Naive B cell (primary cell): ENCODE measurements at regions not wholly inside any gene's neighbourhood (a gene's known extent, or its start where the extent isn't known, plus 50 kb on each side); places are given as distances from the start of the nearest gene placed in this dataset.
"Not testable (repeated sequence)": the region's sequence is repeated elsewhere in the genome, so short reads cannot be mapped to it uniquely, and the experiment has no call there.

Experiments used
- ATAC-seq, 2 donors: fragments of 150-1000 bp; cut with Tn5 transposase; 2 replicates each; pipeline ENCODE4 v1.10.0; 2021; ENCODE audit warnings: low read depth in 2 of 2, mild to moderate bottlenecking in 2 of 2, moderate library complexity in 2 of 2
- DNase-seq: peaks from one replicate; pipeline ENCODE4 v3.0.0; 2022
- H3K27ac Mint-ChIP-seq, 6 donors: one replicate each; pipeline ENCODE4 v1.8.0; 2020 to 2022; ENCODE audit warnings: mild to moderate bottlenecking in 6 of 6, mixed read lengths in 6 of 6, moderate library complexity in 5 of 6, inconsistent platforms in 2 of 6
- H3K27me3 Mint-ChIP-seq, 3 donors: one replicate each; pipeline ENCODE4 v1.8.0; 2021 to 2022; ENCODE audit warnings: mixed read lengths in 3 of 3, mild to moderate bottlenecking in 1 of 3
- H3K36me3 Mint-ChIP-seq, 2 donors: one replicate each; pipeline ENCODE4 v1.8.0; 2020 to 2022; ENCODE audit warnings: mixed read lengths in 2 of 2, inconsistent platforms in 1 of 2, mild to moderate bottlenecking in 1 of 2
- H3K4me1 Mint-ChIP-seq, 3 donors: one replicate each; pipeline ENCODE4 v1.8.0; 2020 to 2022; ENCODE audit warnings: mixed read lengths in 3 of 3, inconsistent platforms in 1 of 3, mild to moderate bottlenecking in 1 of 3, moderate library complexity in 1 of 3
- H3K4me3 Mint-ChIP-seq, 8 donors: one replicate each; pipeline ENCODE4 v1.8.0; 2020 to 2022; ENCODE audit warnings: mild to moderate bottlenecking in 8 of 8, mixed read lengths in 8 of 8, moderate library complexity in 8 of 8, inconsistent platforms in 2 of 8
- H3K9me3 Mint-ChIP-seq, 7 donors: one replicate each; pipeline ENCODE4 v1.8.0; 2020 to 2022; ENCODE audit warnings: mixed read lengths in 7 of 7, mild to moderate bottlenecking in 5 of 7, inconsistent platforms in 2 of 7, moderate library complexity in 1 of 7

DNA sequence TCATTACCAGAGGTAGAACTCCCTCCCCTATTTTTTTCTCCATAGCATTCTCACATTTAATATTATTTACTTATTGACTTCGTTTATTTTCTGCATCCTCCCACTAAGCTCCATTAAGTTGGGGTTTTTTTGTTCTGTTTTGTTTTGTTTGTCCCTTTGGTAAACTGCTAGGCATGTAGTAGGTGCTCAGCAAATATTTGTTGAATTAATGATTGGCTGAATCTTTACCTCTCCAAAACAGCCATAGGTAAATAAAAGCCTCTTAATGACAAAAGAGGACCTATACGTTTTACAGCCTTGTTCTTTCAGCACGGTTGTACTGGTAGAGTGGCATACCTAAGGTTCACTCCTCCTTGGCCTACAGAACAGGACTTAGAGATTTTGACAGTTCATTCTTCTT, 52.0 kb downstream of the PRORP start:
- Mint-ChIP-seq H3K36me3 (peaks cover 14 to 41% of the 10 kb centered on the region in 2 donors), H3K27ac (no peak overlapping the region)

DNA sequence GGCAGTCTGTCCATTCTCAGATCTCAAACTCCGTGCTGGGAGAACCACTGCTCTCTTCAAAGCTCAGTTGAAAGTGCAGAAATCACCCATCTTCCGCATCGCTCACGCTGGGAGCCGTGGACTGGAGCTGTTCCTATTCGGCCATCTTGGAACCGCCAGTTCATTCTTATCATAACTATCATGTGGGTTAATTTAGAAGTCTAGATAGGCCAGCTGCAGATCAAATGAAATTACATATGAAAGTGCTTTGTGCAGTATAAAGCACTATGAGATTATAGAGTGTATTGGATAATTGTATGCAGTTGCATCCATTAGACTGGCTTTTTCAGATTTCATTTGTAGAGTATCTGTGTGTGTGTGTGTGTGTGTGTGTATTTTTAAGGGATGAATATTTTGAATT, 57.8 kb downstream of the PRORP start:
- DNase-seq: no peak
- H3K9me3 Mint-ChIP-seq: peaks cover 0 to 4% (median 0%) of the 10 kb centered on the region in 7 donors
- H3K27ac Mint-ChIP-seq: peak overlapping the region in 1 of 6 donors; percentile 81
- H3K4me3 Mint-ChIP-seq: no peak overlapping the region
- no peak for ATAC-seq
- H3K36me3 Mint-ChIP-seq: peaks cover 14 to 15% of the 10 kb centered on the region in 2 donors
- H3K27me3 Mint-ChIP-seq: no peaks in the 10 kb centered on the region
- H3K4me1 Mint-ChIP-seq: peaks cover 0 to 8% (median 4%) of the 10 kb centered on the region in 3 donors

More for the DNA sequence above, 52.0 kb downstream of the PRORP start:
- DNase-seq (no peak), ATAC-seq (no peak)
- H3K9me3 Mint-ChIP-seq: peaks cover 2 to 10% (median 6%) of the 10 kb centered on the region in 7 donors
- peaks cover 0 to 6% (median 4%) of the 10 kb centered on the region in 3 donors for H3K4me1 Mint-ChIP-seq
- H3K27me3 Mint-ChIP-seq: no peaks in the 10 kb centered on the region
- no peak overlapping the region for H3K4me3 Mint-ChIP-seq

DNA sequence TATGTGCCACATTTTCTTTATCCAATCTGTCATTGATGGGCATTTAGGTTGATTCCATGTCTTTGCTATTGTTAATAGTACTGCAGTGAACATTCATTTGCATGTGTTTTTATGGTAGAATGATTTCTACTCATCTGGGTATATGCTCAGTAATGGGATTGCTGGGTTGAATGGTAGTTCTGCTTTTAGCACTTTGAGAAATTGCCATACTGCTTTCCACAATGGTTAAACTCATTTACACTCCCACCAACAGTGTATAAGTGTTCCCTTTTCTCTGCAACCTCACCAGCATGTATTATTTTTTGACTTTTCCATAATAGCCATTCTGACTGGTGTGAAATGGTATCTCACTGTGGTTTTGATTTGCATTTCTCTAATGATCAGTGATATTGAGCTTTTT, 62.5 kb downstream of the PRORP start:
- not testable (repeated sequence) for H3K27ac Mint-ChIP-seq, H3K4me3 Mint-ChIP-seq
- peak in 1 of 2 donors; percentile 21 for ATAC-seq

DNA sequence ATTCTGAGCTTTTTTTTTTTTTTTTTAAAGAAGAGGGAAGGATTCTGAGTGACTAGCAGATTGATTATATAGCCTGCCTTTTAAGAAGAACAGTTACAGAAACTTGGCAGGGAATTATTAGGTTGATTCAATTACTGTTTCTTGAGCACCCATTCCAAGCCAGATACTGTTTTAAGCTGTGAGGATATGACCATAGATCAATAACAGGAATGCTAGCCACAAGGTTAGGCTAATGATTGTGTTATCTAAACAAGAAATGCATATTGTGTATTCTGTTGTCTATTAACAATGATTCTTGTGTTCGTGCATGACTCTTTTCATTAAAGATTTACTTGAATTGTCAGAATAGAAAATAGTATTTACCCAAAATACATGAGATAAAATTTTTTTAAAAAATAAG, 67.1 kb downstream of the PRORP start:
- ATAC-seq: no peak
- no peak overlapping the region for H3K27ac Mint-ChIP-seq
- H3K27me3 Mint-ChIP-seq: no peaks in the 10 kb centered on the region
- no peak for DNase-seq
- H3K36me3 Mint-ChIP-seq: peaks cover 29 to 36% of the 10 kb centered on the region in 2 donors
- H3K4me3 Mint-ChIP-seq: no peak overlapping the region
- H3K9me3 Mint-ChIP-seq: peaks cover 0 to 4% (median 0%) of the 10 kb centered on the region in 7 donors
- H3K4me1 Mint-ChIP-seq: peaks cover 0 to 13% (median 5%) of the 10 kb centered on the region in 3 donors

More for the DNA sequence above, 62.5 kb downstream of the PRORP start:
- Mint-ChIP-seq H3K36me3 (peaks cover 14 to 20% of the 10 kb centered on the region in 2 donors), H3K4me1 (peaks cover 0 to 13% (median 5%) of the 10 kb centered on the region in 3 donors)
- not testable (repeated sequence) for DNase-seq, H3K9me3 Mint-ChIP-seq, H3K27me3 Mint-ChIP-seq

DNA sequence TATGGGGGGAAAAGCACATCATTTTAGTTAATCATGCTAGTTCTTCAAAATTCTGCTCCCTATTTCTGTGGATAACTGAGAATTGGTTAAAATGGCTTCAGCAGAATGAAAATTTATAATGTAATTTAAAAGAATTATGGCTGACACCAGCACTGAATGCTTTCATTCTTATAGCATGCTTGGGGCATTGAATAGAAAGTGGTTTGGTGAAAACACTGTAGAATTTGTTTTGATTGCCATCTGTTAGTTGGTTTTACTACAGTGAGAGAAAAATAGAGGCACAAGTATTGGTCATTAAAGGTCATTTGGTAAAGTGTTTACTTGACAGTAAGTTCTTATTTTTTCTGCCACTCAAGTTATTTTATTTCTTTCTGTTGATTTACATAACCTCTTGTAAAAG, 70.8 kb downstream of the PRORP start:
- no peak for DNase-seq
- ATAC-seq: no peak
- peaks cover 0 to 4% (median 0%) of the 10 kb centered on the region in 7 donors for H3K9me3 Mint-ChIP-seq
- peaks cover 20 to 31% of the 10 kb centered on the region in 2 donors for H3K36me3 Mint-ChIP-seq
- no peaks in the 10 kb centered on the region for H3K27me3 Mint-ChIP-seq
- peaks cover 0 to 3% (median 0%) of the 10 kb centered on the region in 3 donors for H3K4me1 Mint-ChIP-seq
- no peak overlapping the region for H3K4me3 Mint-ChIP-seq
- no peak overlapping the region for H3K27ac Mint-ChIP-seq

DNA sequence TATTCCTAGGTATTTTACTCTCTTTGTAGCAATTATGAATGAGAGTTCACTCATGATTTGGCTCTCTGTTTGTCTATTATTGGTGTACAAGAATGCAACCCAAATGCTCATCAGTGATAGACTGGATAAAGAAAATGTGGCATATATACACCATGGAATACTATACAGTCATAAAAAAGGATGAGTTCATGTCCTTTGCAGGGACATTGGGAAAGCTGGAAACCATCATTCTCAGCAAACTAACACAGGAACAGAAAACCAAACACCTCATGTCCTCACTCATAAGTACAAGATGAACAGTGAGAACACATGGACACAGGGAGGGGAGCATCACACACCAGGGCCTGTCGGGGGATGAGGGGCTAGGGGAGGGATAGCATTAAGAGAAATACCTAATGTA, 71.8 kb downstream of the PRORP start:
- not testable (repeated sequence) for DNase-seq, H3K4me1 Mint-ChIP-seq, H3K9me3 Mint-ChIP-seq, H3K4me3 Mint-ChIP-seq, H3K27me3 Mint-ChIP-seq, ATAC-seq, H3K27ac Mint-ChIP-seq
- peaks cover 20 to 31% of the 10 kb centered on the region in 2 donors for H3K36me3 Mint-ChIP-seq

DNA sequence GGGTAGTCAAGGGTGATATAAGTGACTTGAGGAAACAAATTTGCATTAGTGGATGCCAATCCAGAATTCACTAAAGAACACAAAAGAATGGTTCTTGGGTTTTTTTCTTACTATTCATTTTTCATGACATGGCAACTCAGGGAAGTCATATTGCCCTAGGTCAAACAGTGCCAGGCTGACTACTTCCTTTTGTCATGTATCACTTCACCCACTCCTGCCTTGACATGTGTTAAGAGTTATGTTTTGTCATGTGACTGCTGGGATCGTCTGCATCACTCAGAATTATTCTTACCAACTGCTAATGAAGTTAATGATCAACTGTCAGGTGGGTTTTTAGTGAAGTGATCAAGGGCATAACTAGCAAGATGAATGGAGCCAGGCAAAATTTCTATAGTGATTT, 74.2 kb downstream of the PRORP start:
- H3K27ac Mint-ChIP-seq: no peak overlapping the region
- H3K36me3 Mint-ChIP-seq: peaks cover 23% of the 10 kb centered on the region in 2 donors
- no peak overlapping the region for H3K4me3 Mint-ChIP-seq
- H3K27me3 Mint-ChIP-seq: no peaks in the 10 kb centered on the region
- H3K4me1 Mint-ChIP-seq: peaks cover 0 to 6% (median 0%) of the 10 kb centered on the region in 3 donors
- H3K9me3 Mint-ChIP-seq: peaks cover 0 to 4% (median 0%) of the 10 kb centered on the region in 7 donors
- ATAC-seq: peak in 1 of 2 donors; percentile 44
- no peak for DNase-seq

DNA sequence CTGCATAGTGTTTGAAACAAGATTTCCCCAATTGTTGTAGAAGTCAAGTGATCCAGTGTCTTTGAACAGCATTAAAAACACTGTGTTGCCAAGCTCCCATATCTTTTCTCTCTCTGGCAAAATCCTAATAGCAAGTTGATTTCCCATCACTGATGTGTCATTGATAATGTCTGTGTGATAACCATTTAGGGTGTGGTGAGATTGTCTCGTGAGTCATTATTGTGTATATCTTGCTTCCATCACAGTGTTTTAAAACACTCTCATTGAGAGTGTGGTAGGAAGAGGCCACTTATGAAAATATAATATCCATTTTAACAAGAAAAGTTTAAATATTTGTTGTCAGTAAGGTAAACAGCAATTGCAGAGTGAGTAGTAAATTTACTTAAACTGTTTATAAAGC, 74.7 kb downstream of the PRORP start:
- no peak overlapping the region for H3K4me3 Mint-ChIP-seq
- ATAC-seq (no peak), DNase-seq (no peak)
- peaks cover 19% of the 10 kb centered on the region in 2 donors for H3K36me3 Mint-ChIP-seq
- peaks cover 0 to 6% (median 0%) of the 10 kb centered on the region in 3 donors for H3K4me1 Mint-ChIP-seq
- no peak overlapping the region for H3K27ac Mint-ChIP-seq
- H3K27me3 Mint-ChIP-seq: no peaks in the 10 kb centered on the region
- H3K9me3 Mint-ChIP-seq: peaks cover 0 to 4% (median 0%) of the 10 kb centered on the region in 7 donors

DNA sequence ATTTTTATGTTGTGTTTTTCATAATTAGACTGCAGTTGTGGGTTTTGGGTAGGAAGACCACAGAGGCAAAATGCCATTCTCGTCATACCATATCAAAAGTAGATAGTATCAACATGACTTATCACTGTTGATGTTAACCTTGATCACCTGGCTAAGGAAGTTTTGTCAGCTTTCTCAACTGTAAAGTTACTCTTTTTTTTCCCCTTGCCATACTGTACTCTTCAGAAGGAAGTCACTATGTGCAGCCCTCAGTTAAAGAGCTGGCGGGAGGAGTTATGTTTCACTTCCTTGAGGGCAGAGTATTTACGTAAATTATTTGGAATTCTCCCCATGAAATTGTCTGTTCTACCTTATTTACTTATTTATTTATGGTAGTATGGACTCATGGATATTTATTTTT, 78.7 kb downstream of the PRORP start:
- no peak for DNase-seq
- no peak overlapping the region for H3K4me3 Mint-ChIP-seq
- peaks cover 0 to 6% (median 3%) of the 10 kb centered on the region in 3 donors for H3K4me1 Mint-ChIP-seq
- no peaks in the 10 kb centered on the region for H3K27me3 Mint-ChIP-seq
- H3K27ac Mint-ChIP-seq: peak overlapping the region in 2 of 6 donors; percentile 20 to 79
- no peak for ATAC-seq
- H3K9me3 Mint-ChIP-seq: no peaks in the 10 kb centered on the region
- peaks cover 0 to 4% of the 10 kb centered on the region in 2 donors for H3K36me3 Mint-ChIP-seq

DNA sequence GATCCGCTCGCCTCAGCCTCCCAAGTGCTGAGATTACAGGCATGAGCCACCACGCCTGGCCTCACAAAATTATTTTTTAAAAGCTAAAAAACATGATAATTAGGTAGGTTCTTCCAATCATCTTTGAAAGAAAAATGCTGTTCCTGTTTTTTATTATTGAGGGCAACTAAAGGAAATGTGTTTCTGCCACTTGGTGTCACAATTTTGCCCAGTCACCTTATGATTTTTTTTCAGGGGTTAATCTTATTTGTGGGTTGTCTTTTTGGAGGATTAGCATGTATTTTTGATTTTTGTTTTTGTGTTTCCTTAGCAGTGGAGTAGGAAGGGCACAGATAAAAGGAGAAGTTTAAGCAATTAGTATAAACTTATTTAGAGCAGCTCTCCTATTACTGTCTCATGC, 79.8 kb downstream of the PRORP start:
- Mint-ChIP-seq H3K27me3 (no peaks in the 10 kb centered on the region), H3K36me3 (peaks cover 0 to 4% of the 10 kb centered on the region in 2 donors), H3K4me1 (peaks cover 0 to 3% (median 3%) of the 10 kb centered on the region in 3 donors), H3K9me3 (no peaks in the 10 kb centered on the region), H3K4me3 (no peak overlapping the region), H3K27ac (no peak overlapping the region)
- ATAC-seq (no peak), DNase-seq (no peak)

DNA sequence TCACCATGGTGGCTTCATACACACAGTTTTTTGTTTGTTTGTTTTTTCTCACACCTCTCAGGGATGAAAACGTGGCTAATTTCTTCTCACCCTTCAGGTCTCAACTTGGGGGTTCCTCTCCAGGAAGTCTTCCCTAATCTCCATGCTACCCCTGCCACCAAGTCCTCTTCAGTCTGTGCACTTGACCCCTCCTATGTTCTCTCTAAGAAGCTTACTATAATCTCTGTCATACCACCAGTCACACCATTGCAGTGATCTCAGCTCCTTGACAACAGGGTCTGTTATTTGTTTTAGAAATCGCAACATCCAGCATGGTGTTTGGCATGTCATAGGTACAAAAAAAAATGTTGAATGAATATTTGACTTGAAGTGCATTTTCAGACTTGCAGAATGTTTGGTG, 83.4 kb downstream of the PRORP start:
- H3K27me3 Mint-ChIP-seq: no peaks in the 10 kb centered on the region
- no peak for DNase-seq
- H3K4me1 Mint-ChIP-seq: peaks cover 0 to 3% (median 3%) of the 10 kb centered on the region in 3 donors
- no peak overlapping the region for H3K4me3 Mint-ChIP-seq
- H3K27ac Mint-ChIP-seq: peak overlapping the region in 1 of 6 donors; percentile 6
- H3K36me3 Mint-ChIP-seq: peaks cover 0 to 4% of the 10 kb centered on the region in 2 donors
- no peaks in the 10 kb centered on the region for H3K9me3 Mint-ChIP-seq
- no peak for ATAC-seq

DNA sequence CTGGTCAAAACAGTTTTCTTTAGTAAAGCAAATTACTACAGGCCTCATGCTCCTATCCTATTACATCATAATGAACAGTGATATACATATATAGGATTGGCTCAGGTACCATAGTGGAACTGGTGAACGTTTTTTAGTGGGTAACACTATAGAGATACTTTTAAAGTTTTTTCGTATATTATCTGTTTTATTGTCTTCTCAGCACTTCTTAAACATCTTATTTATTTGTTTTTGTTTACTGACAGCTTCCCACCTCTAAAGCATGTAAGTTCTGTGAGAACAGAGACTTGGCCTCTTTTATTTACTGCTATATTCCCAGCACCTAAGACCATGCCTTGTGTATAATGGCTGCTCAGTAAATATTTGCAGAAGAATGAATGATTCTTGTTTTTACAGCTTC, 81.1 kb upstream of the PSMA6 start:
- H3K9me3 Mint-ChIP-seq: no peaks in the 10 kb centered on the region
- no peak for ATAC-seq
- DNase-seq: no peak
- no peak overlapping the region for H3K27ac Mint-ChIP-seq
- H3K4me3 Mint-ChIP-seq: no peak overlapping the region
- no peaks in the 10 kb centered on the region for H3K4me1 Mint-ChIP-seq
- H3K36me3 Mint-ChIP-seq: no peaks in the 10 kb centered on the region
- H3K27me3 Mint-ChIP-seq: no peaks in the 10 kb centered on the region

DNA sequence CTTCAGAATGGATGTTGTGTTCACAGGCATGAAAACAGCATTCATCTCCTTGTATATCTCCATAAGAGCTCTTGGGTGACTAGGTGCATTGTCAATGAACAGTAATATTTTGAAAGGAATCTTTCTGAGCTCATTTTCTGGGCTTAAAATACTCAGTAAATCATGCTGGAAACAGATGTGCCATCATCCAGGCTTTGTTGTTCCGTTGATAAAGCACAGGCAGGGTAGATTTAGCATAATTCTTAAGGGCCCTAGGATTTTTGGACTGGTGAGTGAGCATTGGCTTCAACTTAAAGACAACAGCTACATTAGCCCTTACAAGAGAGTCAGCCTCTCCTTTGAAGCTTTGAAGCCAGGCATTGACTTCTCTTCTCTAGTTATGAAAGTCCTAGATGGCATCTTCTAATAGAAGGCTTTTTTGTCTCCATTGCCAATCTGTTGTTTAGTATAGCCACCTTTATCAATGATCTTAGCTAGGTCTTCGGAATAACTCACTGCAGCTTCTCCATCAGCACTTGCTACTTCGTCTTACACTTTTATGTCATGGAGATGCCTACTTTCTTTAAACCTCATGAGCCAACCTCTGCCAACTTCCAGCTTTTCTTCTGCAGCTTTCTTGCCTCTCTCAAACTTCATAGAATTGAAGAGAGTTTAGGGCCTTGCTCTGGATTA, 79.6 kb upstream of the PSMA6 start:
- Mint-ChIP-seq H3K4me3 (no peak overlapping the region), H3K27ac (no peak overlapping the region), H3K4me1 (no peaks in the 10 kb centered on the region), H3K36me3 (peaks cover 0 to 1% of the 10 kb centered on the region in 2 donors), H3K9me3 (no peaks in the 10 kb centered on the region), H3K27me3 (no peaks in the 10 kb centered on the region)
- ATAC-seq: no peak
- DNase-seq: no peak

DNA sequence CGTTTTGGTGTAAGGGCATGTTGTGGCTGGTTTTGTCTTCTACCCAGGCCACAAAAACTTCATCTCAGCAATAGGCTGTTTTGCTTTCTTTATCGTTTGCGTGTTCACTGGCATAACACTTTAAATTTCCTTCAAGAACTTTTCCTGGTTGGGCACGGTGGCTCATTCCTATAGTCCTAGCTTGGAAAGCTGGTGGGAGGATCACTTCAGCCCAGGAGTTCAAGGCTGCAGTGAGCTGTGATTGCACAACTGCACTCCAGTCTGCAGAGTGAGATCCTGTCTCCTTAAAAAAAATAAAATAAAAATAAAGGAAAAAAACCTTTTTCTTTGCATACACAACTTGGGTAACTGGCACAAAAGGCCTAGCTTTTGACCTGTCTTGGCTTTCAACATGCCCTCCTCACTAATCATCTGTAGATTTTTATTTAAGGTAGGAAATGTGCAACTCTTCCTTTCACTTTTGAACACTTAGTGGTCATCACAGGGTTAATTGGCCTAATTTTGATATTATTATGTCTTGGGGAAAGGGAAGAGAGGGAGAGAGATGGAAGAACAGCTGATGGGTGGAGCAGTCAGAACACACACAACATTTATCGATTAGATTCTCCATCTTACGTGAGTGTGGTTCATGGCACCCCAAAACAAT, 78.9 kb upstream of the PSMA6 start:
- H3K36me3 Mint-ChIP-seq: peaks cover 0 to 4% of the 10 kb centered on the region in 2 donors
- H3K4me1 Mint-ChIP-seq: no peaks in the 10 kb centered on the region
- ATAC-seq (no peak), DNase-seq (no peak)
- H3K27me3 Mint-ChIP-seq: no peaks in the 10 kb centered on the region
- H3K27ac Mint-ChIP-seq: peak overlapping the region in 1 of 6 donors; percentile 43
- no peaks in the 10 kb centered on the region for H3K9me3 Mint-ChIP-seq
- no peak overlapping the region for H3K4me3 Mint-ChIP-seq
